ENCODE measurements at regions not wholly inside any gene's neighbourhood (a gene's known extent, or its start where the extent isn't known, plus 50 kb on each side); places are given as distances from the start of the nearest gene placed in this dataset.
A peak's percentile ranks its signal among the peaks of the same experiment; 100 is the strongest.

- Histone ChIP-seq H4K91ac (ENCODE audit: insufficient read length, low read depth, low read length) (no peak overlapping the region), H3K4me1 (ENCODE audit: insufficient read depth, low read length) (no peaks in the 10 kb centered on the region), H3K23ac (ENCODE audit: insufficient read length, low read depth, low read length) (no peak overlapping the region), H3K4me2 (ENCODE audit: insufficient read depth, insufficient read length, low read length) (no peak overlapping the region), H4K20me1 (ENCODE audit: control insufficient read depth, insufficient read depth, insufficient read length) (no peaks in the 10 kb centered on the region), H3K23me2 (ENCODE audit: insufficient read length, low read depth, low read length, poor library complexity, severe bottlenecking) (no peaks in the 10 kb centered on the region), H3K27ac (ENCODE audit: insufficient read length, low read depth, low read length) (no peak overlapping the region), H2BK15ac (ENCODE audit: low read depth, low read length) (no peak overlapping the region), H3K18ac (ENCODE audit: insufficient read length, low read depth, low read length) (no peak overlapping the region), H3K14ac (ENCODE audit: insufficient read depth, low read length) (no peak overlapping the region), H3K27me3 (ENCODE audit: insufficient read depth, low read length) (no peaks in the 10 kb centered on the region), H2BK20ac (ENCODE audit: low read depth, low read length, poor library complexity, severe bottlenecking) (no peak overlapping the region), H2AK5ac (ENCODE audit: insufficient read length, low read length) (no peak overlapping the region), H2BK5ac (ENCODE audit: insufficient read length, low read length) (no peak overlapping the region), H3K9me3 (ENCODE audit: control insufficient read depth, low read depth, low read length) (no peaks in the 10 kb centered on the region), H2BK12ac (ENCODE audit: insufficient read length, low read depth, low read length) (no peak overlapping the region), H3K56ac (ENCODE audit: insufficient read length, low read depth, low read length) (no peak overlapping the region), H3K9ac (ENCODE audit: extremely low read depth, insufficient read length, low read length) (no peak overlapping the region), H2AFZ (ENCODE audit: low read length) (no peak overlapping the region), H4K8ac (replicated peaks; ENCODE audit: insufficient read length, low read depth, low read length) (no peak overlapping the region), H4K5ac (ENCODE audit: insufficient read length, low read depth, low read length) (no peak overlapping the region), H3K4ac (ENCODE audit: low read depth, low read length) (no peak overlapping the region), H3T11ph (ENCODE audit: low read length) (no peak overlapping the region), H3K79me2 (ENCODE audit: insufficient read depth, low read length) (no peaks in the 10 kb centered on the region), H2BK120ac (ENCODE audit: low read depth, low read length, poor library complexity, severe bottlenecking) (no peak overlapping the region), H3K79me1 (ENCODE audit: insufficient read depth, low read depth, low read length, poor library complexity, severe bottlenecking) (no peaks in the 10 kb centered on the region)
- WGBS (ENCODE audit: extremely low coverage, insufficient read length, low lambda C conversion rate): 100% methylated on average over 1 of the region's 4 CpGs
- Mint-ChIP-seq H3K27me3 (ENCODE audit: low read depth) (no peaks in the 10 kb centered on the region; the same call in 1 of the 2 replicates), H3K27ac (no peak overlapping the region), H3K9me3 (no peaks in the 10 kb centered on the region), H3K4me1 (peaks cover 21 to 32% of the 10 kb centered on the region in 2 experiments), H3K36me3 (ENCODE audit: insufficient read depth in 1 of 3, low read depth in 3 of 3) (no peaks in the 10 kb centered on the region), H3K4me3 (peak overlapping the region in 1 of 2 experiments; percentile 28; a peak in 1 of 5 replicates)
- DNase-seq: no peak
- TF ChIP-seq, protein P1, sequence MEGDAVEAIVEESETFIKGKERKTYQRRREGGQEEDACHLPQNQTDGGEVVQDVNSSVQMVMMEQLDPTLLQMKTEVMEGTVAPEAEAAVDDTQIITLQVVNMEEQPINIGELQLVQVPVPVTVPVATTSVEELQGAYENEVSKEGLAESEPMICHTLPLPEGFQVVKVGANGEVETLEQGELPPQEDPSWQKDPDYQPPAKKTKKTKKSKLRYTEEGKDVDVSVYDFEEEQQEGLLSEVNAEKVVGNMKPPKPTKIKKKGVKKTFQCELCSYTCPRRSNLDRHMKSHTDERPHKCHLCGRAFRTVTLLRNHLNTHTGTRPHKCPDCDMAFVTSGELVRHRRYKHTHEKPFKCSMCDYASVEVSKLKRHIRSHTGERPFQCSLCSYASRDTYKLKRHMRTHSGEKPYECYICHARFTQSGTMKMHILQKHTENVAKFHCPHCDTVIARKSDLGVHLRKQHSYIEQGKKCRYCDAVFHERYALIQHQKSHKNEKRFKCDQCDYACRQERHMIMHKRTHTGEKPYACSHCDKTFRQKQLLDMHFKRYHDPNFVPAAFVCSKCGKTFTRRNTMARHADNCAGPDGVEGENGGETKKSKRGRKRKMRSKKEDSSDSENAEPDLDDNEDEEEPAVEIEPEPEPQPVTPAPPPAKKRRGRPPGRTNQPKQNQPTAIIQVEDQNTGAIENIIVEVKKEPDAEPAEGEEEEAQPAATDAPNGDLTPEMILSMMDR (conservative IDR thresholded peaks at IDR 0.05): no peak
Observed at GRCh38 chr22:27087051-27087450, 429.7 kb downstream of the MIAT start.
